ENCODE measurements at regions not wholly inside any gene's neighbourhood (a gene's known extent, or its start where the extent isn't known, plus 50 kb on each side); places are given as distances from the start of the nearest gene placed in this dataset.

GRCh38 chr1:2880086-2880485 lies 78.6 kb upstream of the TTC34 start:
- TF ChIP-seq, protein P1, sequence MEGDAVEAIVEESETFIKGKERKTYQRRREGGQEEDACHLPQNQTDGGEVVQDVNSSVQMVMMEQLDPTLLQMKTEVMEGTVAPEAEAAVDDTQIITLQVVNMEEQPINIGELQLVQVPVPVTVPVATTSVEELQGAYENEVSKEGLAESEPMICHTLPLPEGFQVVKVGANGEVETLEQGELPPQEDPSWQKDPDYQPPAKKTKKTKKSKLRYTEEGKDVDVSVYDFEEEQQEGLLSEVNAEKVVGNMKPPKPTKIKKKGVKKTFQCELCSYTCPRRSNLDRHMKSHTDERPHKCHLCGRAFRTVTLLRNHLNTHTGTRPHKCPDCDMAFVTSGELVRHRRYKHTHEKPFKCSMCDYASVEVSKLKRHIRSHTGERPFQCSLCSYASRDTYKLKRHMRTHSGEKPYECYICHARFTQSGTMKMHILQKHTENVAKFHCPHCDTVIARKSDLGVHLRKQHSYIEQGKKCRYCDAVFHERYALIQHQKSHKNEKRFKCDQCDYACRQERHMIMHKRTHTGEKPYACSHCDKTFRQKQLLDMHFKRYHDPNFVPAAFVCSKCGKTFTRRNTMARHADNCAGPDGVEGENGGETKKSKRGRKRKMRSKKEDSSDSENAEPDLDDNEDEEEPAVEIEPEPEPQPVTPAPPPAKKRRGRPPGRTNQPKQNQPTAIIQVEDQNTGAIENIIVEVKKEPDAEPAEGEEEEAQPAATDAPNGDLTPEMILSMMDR (conservative IDR thresholded peaks at IDR 0.05; ENCODE audit: low read length) = no peak
- no peak for TF ChIP-seq EZH2phosphoT487 (IDR thresholded peaks at IDR 0.05; ENCODE audit: borderline replicate concordance, low read depth, low read length)
